K562 (cell line): ENCODE measurements at regions not wholly inside any gene's neighbourhood (a gene's known extent, or its start where the extent isn't known, plus 50 kb on each side); places are given as distances from the start of the nearest gene placed in this dataset.

Source experiments
- ATAC-seq: fragments of 200-7000 bp; cut with Tn5 transposase; 3 replicates; pipeline ENCODE4 v1.9.1; 2020; ENCODE audit warnings: moderate library complexity
- BruUV-seq: library from RNA; stranded (reverse); fragments of 400-500 nt; replicated peaks from 2 replicates; lab custom pipeline; 2021; lab: Mats Ljungman, UMichigan
- CTCF ChIA-PET: fragments of 300-600 bp; formaldehyde crosslinking; extraction: SDS; loops from one replicate; lab custom pipeline; 2021; ENCODE audit warnings: low intra/inter-chr PET ratio; lab: Yijun Ruan, JAX
- POLR2A ChIA-PET: fragments of 300-600, 350-650 bp; sonication (Branson Sonifier 250); formaldehyde crosslinking; extraction: SDS; loops from one replicate; lab custom pipeline; 2021; ENCODE audit warnings: antibody characterized with exemption, inconsistent platforms; lab: Yijun Ruan, JAX
- DNase-seq, 4 experiments: peaks; one replicate each; pipeline versions ENCODE4 v3.0.0 to v3.0.0-alpha.2; 2011 to 2018; ENCODE audit warnings: low spot score in 3 of 4, mixed read lengths in 3 of 4; ENCODE audit errors: extremely low read depth in 1 of 4
- FAIRE-seq: peaks from 2 replicates; lab custom pipeline; 2011; peaks lifted over from hg19 to GRCh38; lab: Jason Lieb, UNC
- H2AFZ ChIP-seq: 2 replicates; pipeline ENCODE4 v1.6.0; 2011; ENCODE audit warnings: low read depth, low read length, control low read depth, inconsistent platforms
- H3K27ac ChIP-seq: fragments of 200-600 bp; 3 replicates; pipeline ENCODE4 v1.8.0; 2011; ENCODE audit warnings: low read depth, mild to moderate bottlenecking, control low read depth, inconsistent platforms, low read length, moderate library complexity, mixed read lengths; ENCODE audit errors: extremely low read depth
- H3K27me3 ChIP-seq, 2 experiments: fragments of 300-600 bp in 1 of 2; 2 replicates in 1 of 2; 3 replicates in 1 of 2; pipeline versions ENCODE4 v1.6.0 to v1.8.0; 2011; ENCODE audit warnings: inconsistent platforms in 2 of 2, low read length in 2 of 2, mild to moderate bottlenecking in 1 of 2, mixed read lengths in 1 of 2, moderate library complexity in 1 of 2; ENCODE audit not compliant: control insufficient read depth in 2 of 2, insufficient read depth in 2 of 2
- H3K36me3 ChIP-seq: fragments of 300-600 bp; 3 replicates; pipeline ENCODE4 v1.8.0; 2011; ENCODE audit warnings: mild to moderate bottlenecking, low read length, inconsistent platforms; ENCODE audit not compliant: control insufficient read depth, insufficient read depth
- H3K4me1 ChIP-seq, 2 experiments: fragments of 200-600 bp in 1 of 2; replicated peaks in 1 of 2; 2 replicates in 1 of 2; 3 replicates in 1 of 2; pipeline versions ENCODE4 v1.5.1 to v1.8.0; 2011; ENCODE audit warnings: inconsistent platforms in 2 of 2, low read length in 2 of 2, mild to moderate bottlenecking in 1 of 2, mixed read lengths in 1 of 2, moderate library complexity in 1 of 2; ENCODE audit not compliant: control insufficient read depth in 2 of 2, insufficient read depth in 2 of 2
- H3K4me2 ChIP-seq: 2 replicates; pipeline ENCODE4 v1.6.1; 2011; ENCODE audit warnings: low read length, control low read depth, inconsistent platforms, mixed read lengths; ENCODE audit not compliant: insufficient read depth
- H3K4me3 ChIP-seq: fragments of 200-600 bp; sonication (generic), shearing (Covaris generic); 2 replicates; pipeline ENCODE4 v1.5.1; 2016; ENCODE audit warnings: control low read depth, inconsistent platforms
- H3K79me2 ChIP-seq: fragments of 200-600 bp; 3 replicates; pipeline ENCODE4 v1.8.0; 2011; ENCODE audit warnings: low read length, inconsistent platforms; ENCODE audit not compliant: control insufficient read depth, insufficient read depth
- H3K9ac ChIP-seq, 2 experiments: 2 replicates each; pipeline versions ENCODE4 v1.6.0 to v1.6.1; 2011; ENCODE audit warnings: low read depth in 2 of 2, low read length in 2 of 2, control low read depth in 1 of 2, inconsistent platforms in 1 of 2, mild to moderate bottlenecking in 1 of 2, mixed read lengths in 1 of 2; ENCODE audit not compliant: insufficient read depth in 1 of 2
- H3K9me1 ChIP-seq: one replicate; pipeline ENCODE4 v1.6.0; 2011; ENCODE audit warnings: inconsistent platforms, mild to moderate bottlenecking, low read length, moderate library complexity; ENCODE audit not compliant: control insufficient read depth, insufficient read depth
- H3K9me3 ChIP-seq: replicated peaks from 2 replicates; pipeline ENCODE4 v1.5.1; 2011; ENCODE audit warnings: low read depth, low read length, inconsistent platforms; ENCODE audit not compliant: control insufficient read depth, insufficient read depth
- H4K20me1 ChIP-seq: replicated peaks from 2 replicates; pipeline ENCODE4 v1.6.1; 2011; ENCODE audit warnings: low read length, inconsistent platforms, mixed read lengths; ENCODE audit not compliant: control insufficient read depth, insufficient read depth
- BRD9 ChIP-seq: fragments of 450-650 bp; IDR thresholded peaks from 2 replicates; pipeline ENCODE4 v1.6.1; 2018; ENCODE audit warnings: low read depth; ENCODE audit not compliant: partially characterized antibody
- ELK1 ChIP-seq: sonication (generic); formaldehyde crosslinking; IDR thresholded peaks from 2 replicates; pipeline ENCODE4 v1.8.1; 2022; ENCODE audit warnings: missing genetic modification reagents
- ETV6 ChIP-seq, 3 experiments: fragments of 150-350 bp in 1 of 3; sonication (generic) in 1 of 3; formaldehyde crosslinking in 1 of 3; IDR thresholded peaks; 2 replicates each; pipeline versions ENCODE4 v1.6.1 to v1.8.0; 2014 to 2022; ENCODE audit warnings: borderline replicate concordance in 2 of 3, low read depth in 2 of 3, antibody characterized with exemption in 1 of 3, low read length in 1 of 3, mild to moderate bottlenecking in 1 of 3, missing genetic modification reagents in 1 of 3
- FOXK2 ChIP-seq, 2 experiments: fragments of 450-650 bp; IDR thresholded peaks in 1 of 2; conservative IDR thresholded peaks in 1 of 2; 2 replicates each; pipeline ENCODE4 v1.6.1; 2016; ENCODE audit warnings: low read depth in 2 of 2, mild to moderate bottlenecking in 1 of 2
- FOXM1 ChIP-seq, 2 experiments: fragments of 450-650 bp in 1 of 2; sonication (generic) in 1 of 2; formaldehyde crosslinking in 1 of 2; IDR thresholded peaks; 2 replicates each; pipeline versions ENCODE4 v1.6.1 to v1.9.0; 2017 to 2022; ENCODE audit warnings: low read depth in 2 of 2, mild to moderate bottlenecking in 2 of 2, missing genetic modification reagents in 1 of 2, moderate library complexity in 1 of 2
- GTF2E2 ChIP-seq: fragments of 200-800 bp; sonication (Bioruptor generic); IDR thresholded peaks from 2 replicates; pipeline ENCODE4 v1.6.1; 2016; ENCODE audit warnings: missing genetic modification characterization, missing compliant biosample characterization
- MCM3 ChIP-seq: fragments of 450-650 bp; IDR thresholded peaks from 2 replicates; pipeline ENCODE4 v1.6.1; 2016
- SIRT6 ChIP-seq: IDR thresholded peaks from one replicate; pipeline ENCODE4 v1.6.1; 2012; ENCODE audit warnings: low read depth, mild to moderate bottlenecking, control low read depth, inconsistent platforms, low read length, moderate library complexity
- SOX6 ChIP-seq: fragments of 450-650 bp; IDR thresholded peaks from 2 replicates; pipeline ENCODE4 v1.6.1; 2014; ENCODE audit warnings: mild to moderate bottlenecking
- TGIF2 ChIP-seq: sonication (generic); formaldehyde crosslinking; IDR thresholded peaks from 2 replicates; pipeline ENCODE4 v1.8.1; 2022; ENCODE audit warnings: mild to moderate bottlenecking, missing genetic modification reagents, moderate library complexity
- TRIM24 ChIP-seq, 2 experiments: fragments of 450-650 bp; IDR thresholded peaks; 2 replicates each; pipeline ENCODE4 v1.6.1; 2016
- ZNF143 ChIP-seq: sonication (generic); formaldehyde crosslinking; IDR thresholded peaks from 2 replicates; pipeline ENCODE4 v1.9.0; 2022; ENCODE audit warnings: mild to moderate bottlenecking, missing genetic modification reagents
- WGBS: fragments of 100-300 bp; shearing (Covaris generic); methylation state at CpG from one replicate; pipeline ENCODE4 v1.1.6; 2016; ENCODE audit warnings: low coverage, mixed read lengths; ENCODE audit not compliant: insufficient coverage; ENCODE audit errors: missing lambda C conversion rate; 5-methylcytosine and 5-hydroxymethylcytosine counted together
- in situ Hi-C: fragments of 300-500 bp; cut with MboI; formaldehyde crosslinking; loops from 4 replicates; pipeline ENCODE4 v1.15.0; 2018; ENCODE audit warnings: inconsistent platforms, mixed read lengths
- intact Hi-C: fragments of 100-400 bp; cut with micrococcal nuclease; formaldehyde crosslinking; loops from 2 replicates; pipeline ENCODE4 v1.14.2; 2022
- TF ChIP-seq, protein P1 (sequence below): sonication (generic); formaldehyde crosslinking; IDR thresholded peaks from 2 replicates; pipeline ENCODE4 v1.8.0; 2022; ENCODE audit warnings: missing genetic modification reagents, mild to moderate bottlenecking, borderline replicate concordance
- TF ChIP-seq, protein P2 (sequence below): sonication (generic); formaldehyde crosslinking; IDR thresholded peaks from 2 replicates; pipeline ENCODE4 v1.8.1; 2023; ENCODE audit warnings: mild to moderate bottlenecking, missing genetic modification reagents, moderate library complexity
- TF ChIP-seq, protein P3 (sequence below): fragments of 250-450 bp; sonication (Bioruptor Pico); IDR thresholded peaks from 2 replicates; pipeline ENCODE4 v1.8.0; 2021; ENCODE audit warnings: moderate library complexity, mild to moderate bottlenecking, inconsistent platforms

DNA sequence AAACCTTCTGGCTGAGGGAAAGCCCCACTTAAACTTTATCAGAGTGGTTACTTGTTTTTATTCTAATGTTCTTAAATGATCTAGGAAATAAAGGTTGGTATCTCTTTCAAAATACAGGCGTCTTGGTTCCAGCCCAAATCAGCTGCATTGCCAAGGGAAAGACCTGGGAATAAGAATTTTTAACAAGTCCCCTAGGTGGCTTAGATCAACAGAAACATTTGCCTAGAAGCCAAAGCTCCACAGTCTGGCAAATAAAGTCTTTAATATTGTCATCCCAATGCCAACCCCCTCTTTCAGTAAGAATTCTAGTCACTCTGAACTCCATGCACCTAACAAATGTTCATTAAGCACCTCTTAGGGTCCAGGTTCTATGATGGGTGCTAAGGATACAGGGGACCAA, 66.8 kb downstream of the ARL6IP4 start:
- ChIA-PET POLR2A (no interaction called here), CTCF (no interaction called here)
- Histone ChIP-seq H3K4me1 (no peaks in the 10 kb centered on the region; a peak in 2 of 5 replicates), H3K27me3 (no peaks in the 10 kb centered on the region), H4K20me1 (no peaks in the 10 kb centered on the region), H3K27ac (no peak overlapping the region), H3K4me2 (no peak overlapping the region), H3K4me3 (no peak overlapping the region), H2AFZ (no peak overlapping the region), H3K79me2 (no peaks in the 10 kb centered on the region), H3K9me3 (no peaks in the 10 kb centered on the region), H3K9me1 (no peaks in the 10 kb centered on the region), H3K36me3 (no peaks in the 10 kb centered on the region), H3K9ac (no peak overlapping the region)
- BruUV-seq, result no TSS peak
- in situ Hi-C loops, result no loop called here
- DNase-seq, result no peak
- ATAC-seq, result no peak
- WGBS, result 7% methylated on average over 1 of the region's 1 CpG
- FAIRE-seq, result no peak
- TF ChIP-seq ETV6 (IDR thresholded peaks at IDR 0.05; ENCODE audit: borderline replicate concordance in 1 of 2, low read depth in 2 of 2, low read length in 1 of 2) (no peak), ETV6 (CRISPR knock-in tag; IDR thresholded peaks at IDR 0.05; ENCODE audit: borderline replicate concordance) (no peak), ZNF143 (CRISPR knock-in tag) (no peak), FOXK2 (conservative IDR thresholded peaks at IDR 0.05 in 1 of 2, IDR thresholded peaks at IDR 0.05 in 1 of 2; ENCODE audit: low read depth in 2 of 2) (no peak), SOX6 (no peak), ELK1 (CRISPR knock-in tag) (no peak), FOXM1 (IDR thresholded peaks at IDR 0.05; ENCODE audit: low read depth) (no peak), FOXM1 (CRISPR knock-in tag; IDR thresholded peaks at IDR 0.05; ENCODE audit: low read depth) (no peak), GTF2E2 (tag) (no peak), TRIM24 (IDR thresholded peaks at IDR 0.05) (no peak), TGIF2 (no peak), BRD9 (no peak), MCM3 (no peak), SIRT6 (no peak)
- TF ChIP-seq, protein P1, sequence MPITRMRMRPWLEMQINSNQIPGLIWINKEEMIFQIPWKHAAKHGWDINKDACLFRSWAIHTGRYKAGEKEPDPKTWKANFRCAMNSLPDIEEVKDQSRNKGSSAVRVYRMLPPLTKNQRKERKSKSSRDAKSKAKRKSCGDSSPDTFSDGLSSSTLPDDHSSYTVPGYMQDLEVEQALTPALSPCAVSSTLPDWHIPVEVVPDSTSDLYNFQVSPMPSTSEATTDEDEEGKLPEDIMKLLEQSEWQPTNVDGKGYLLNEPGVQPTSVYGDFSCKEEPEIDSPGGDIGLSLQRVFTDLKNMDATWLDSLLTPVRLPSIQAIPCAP, result no peak
- TF ChIP-seq, protein P2, sequence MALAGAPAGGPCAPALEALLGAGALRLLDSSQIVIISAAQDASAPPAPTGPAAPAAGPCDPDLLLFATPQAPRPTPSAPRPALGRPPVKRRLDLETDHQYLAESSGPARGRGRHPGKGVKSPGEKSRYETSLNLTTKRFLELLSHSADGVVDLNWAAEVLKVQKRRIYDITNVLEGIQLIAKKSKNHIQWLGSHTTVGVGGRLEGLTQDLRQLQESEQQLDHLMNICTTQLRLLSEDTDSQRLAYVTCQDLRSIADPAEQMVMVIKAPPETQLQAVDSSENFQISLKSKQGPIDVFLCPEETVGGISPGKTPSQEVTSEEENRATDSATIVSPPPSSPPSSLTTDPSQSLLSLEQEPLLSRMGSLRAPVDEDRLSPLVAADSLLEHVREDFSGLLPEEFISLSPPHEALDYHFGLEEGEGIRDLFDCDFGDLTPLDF (CRISPR knock-in tag), result no peak
- TF ChIP-seq, protein P3, sequence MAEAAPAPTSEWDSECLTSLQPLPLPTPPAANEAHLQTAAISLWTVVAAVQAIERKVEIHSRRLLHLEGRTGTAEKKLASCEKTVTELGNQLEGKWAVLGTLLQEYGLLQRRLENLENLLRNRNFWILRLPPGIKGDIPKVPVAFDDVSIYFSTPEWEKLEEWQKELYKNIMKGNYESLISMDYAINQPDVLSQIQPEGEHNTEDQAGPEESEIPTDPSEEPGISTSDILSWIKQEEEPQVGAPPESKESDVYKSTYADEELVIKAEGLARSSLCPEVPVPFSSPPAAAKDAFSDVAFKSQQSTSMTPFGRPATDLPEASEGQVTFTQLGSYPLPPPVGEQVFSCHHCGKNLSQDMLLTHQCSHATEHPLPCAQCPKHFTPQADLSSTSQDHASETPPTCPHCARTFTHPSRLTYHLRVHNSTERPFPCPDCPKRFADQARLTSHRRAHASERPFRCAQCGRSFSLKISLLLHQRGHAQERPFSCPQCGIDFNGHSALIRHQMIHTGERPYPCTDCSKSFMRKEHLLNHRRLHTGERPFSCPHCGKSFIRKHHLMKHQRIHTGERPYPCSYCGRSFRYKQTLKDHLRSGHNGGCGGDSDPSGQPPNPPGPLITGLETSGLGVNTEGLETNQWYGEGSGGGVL (CRISPR knock-in tag), result no peak
- intact Hi-C loops, result loop anchor here (5.0 kb wide), 1 partner anchor 100 kb away; no protein-coding TSS in a partner anchor
